DOHH2 (cell line): ENCODE measurements at regions not wholly inside any gene's neighbourhood (a gene's known extent, or its start where the extent isn't known, plus 50 kb on each side); places are given as distances from the start of the nearest gene placed in this dataset.

Experiments
- H3F3A ChIP-seq: fragments of 200-600 bp; sonication (generic), shearing (Covaris generic); 2 replicates; pipeline ENCODE4 v1.6.0; 2016; ENCODE audit warnings: antibody characterized with exemption, mild to moderate bottlenecking; ENCODE audit not compliant: control insufficient read depth, insufficient read depth
- H3K27ac ChIP-seq: fragments of 200-600 bp; sonication (generic); 2 replicates; pipeline ENCODE4 v1.5.1; 2014; ENCODE audit warnings: low read depth, mild to moderate bottlenecking, low read length, moderate library complexity
- H3K27me3 ChIP-seq: fragments of 200-600 bp; sonication (generic); 2 replicates; pipeline ENCODE4 v1.6.1; 2014; ENCODE audit warnings: mild to moderate bottlenecking, low read length, mixed read lengths; ENCODE audit not compliant: control insufficient read depth
- H3K36me3 ChIP-seq: fragments of 200-600 bp; sonication (generic); 2 replicates; pipeline ENCODE4 v1.6.1; 2014; ENCODE audit warnings: mild to moderate bottlenecking, low read length, moderate library complexity, mixed read lengths; ENCODE audit not compliant: control insufficient read depth
- H3K4me1 ChIP-seq: fragments of 200-600 bp; sonication (generic); 2 replicates; pipeline ENCODE4 v1.6.1; 2014; ENCODE audit warnings: mild to moderate bottlenecking, low read length, mixed read lengths; ENCODE audit not compliant: control insufficient read depth
- H3K4me2 ChIP-seq: fragments of 200-600 bp; sonication (generic); 2 replicates; pipeline ENCODE4 v1.6.0; 2014; ENCODE audit warnings: mild to moderate bottlenecking, low read length, moderate library complexity
- H3K4me3 ChIP-seq: fragments of 200-600 bp; sonication (generic); 2 replicates; pipeline ENCODE4 v1.5.1; 2014; ENCODE audit warnings: mild to moderate bottlenecking, low read length, mixed read lengths
- H3K79me2 ChIP-seq: fragments of 200-600 bp; sonication (generic); 2 replicates; pipeline ENCODE4 v1.6.1; 2014; ENCODE audit warnings: mild to moderate bottlenecking, low read length, mixed read lengths; ENCODE audit not compliant: control insufficient read depth
- H3K9me2 ChIP-seq: fragments of 200-600 bp; sonication (generic); replicated peaks from 2 replicates; pipeline ENCODE4 v1.6.1; 2014; ENCODE audit warnings: mild to moderate bottlenecking, low read length, mixed read lengths; ENCODE audit not compliant: control insufficient read depth
- H3K9me3 ChIP-seq: fragments of 200-600 bp; sonication (generic); 2 replicates; pipeline ENCODE4 v1.6.1; 2014; ENCODE audit warnings: antibody characterized with exemption, low read length, mixed read lengths; ENCODE audit not compliant: control insufficient read depth, insufficient read depth
- H4K20me1 ChIP-seq: fragments of 200-600 bp; sonication (generic); 2 replicates; pipeline ENCODE4 v1.6.0; 2014; ENCODE audit warnings: low read depth, mild to moderate bottlenecking, antibody characterized with exemption, low read length, moderate library complexity; ENCODE audit not compliant: control insufficient read depth, insufficient read depth
- EZH2phosphoT487 ChIP-seq: fragments of 200-600 bp; sonication (generic); IDR thresholded peaks from 2 replicates; pipeline ENCODE4 v1.6.1; 2017; ENCODE audit warnings: borderline replicate concordance, mild to moderate bottlenecking, antibody characterized with exemption, low read length, moderate library complexity, mixed read lengths
- TF ChIP-seq, protein P1 (sequence below): fragments of 200-600 bp; sonication (generic); IDR thresholded peaks from one replicate; pipeline ENCODE4 v1.5.1; 2014; ENCODE audit warnings: antibody characterized with exemption, mild to moderate bottlenecking, low read depth, low read length; ENCODE audit not compliant: poor library complexity, severe bottlenecking

GRCh38 chr4:131302108-131302507 is 1847.0 kb upstream of the PCDH10 start:
- no peaks in the 10 kb centered on the region for H3K4me1 ChIP-seq
- no peaks in the 10 kb centered on the region for H3K79me2 ChIP-seq
- no peak overlapping the region for H3K4me2 ChIP-seq
- H4K20me1 ChIP-seq = no peaks in the 10 kb centered on the region
- H3F3A ChIP-seq = no peaks in the 10 kb centered on the region
- H3K4me3 ChIP-seq = no peak overlapping the region
- no peak overlapping the region for H3K27ac ChIP-seq
- no peak for TF ChIP-seq EZH2phosphoT487
- TF ChIP-seq, protein P1, sequence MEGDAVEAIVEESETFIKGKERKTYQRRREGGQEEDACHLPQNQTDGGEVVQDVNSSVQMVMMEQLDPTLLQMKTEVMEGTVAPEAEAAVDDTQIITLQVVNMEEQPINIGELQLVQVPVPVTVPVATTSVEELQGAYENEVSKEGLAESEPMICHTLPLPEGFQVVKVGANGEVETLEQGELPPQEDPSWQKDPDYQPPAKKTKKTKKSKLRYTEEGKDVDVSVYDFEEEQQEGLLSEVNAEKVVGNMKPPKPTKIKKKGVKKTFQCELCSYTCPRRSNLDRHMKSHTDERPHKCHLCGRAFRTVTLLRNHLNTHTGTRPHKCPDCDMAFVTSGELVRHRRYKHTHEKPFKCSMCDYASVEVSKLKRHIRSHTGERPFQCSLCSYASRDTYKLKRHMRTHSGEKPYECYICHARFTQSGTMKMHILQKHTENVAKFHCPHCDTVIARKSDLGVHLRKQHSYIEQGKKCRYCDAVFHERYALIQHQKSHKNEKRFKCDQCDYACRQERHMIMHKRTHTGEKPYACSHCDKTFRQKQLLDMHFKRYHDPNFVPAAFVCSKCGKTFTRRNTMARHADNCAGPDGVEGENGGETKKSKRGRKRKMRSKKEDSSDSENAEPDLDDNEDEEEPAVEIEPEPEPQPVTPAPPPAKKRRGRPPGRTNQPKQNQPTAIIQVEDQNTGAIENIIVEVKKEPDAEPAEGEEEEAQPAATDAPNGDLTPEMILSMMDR = no peak
- no peaks in the 10 kb centered on the region; the same call in 1 of the 2 replicates for H3K9me3 ChIP-seq
- no peaks in the 10 kb centered on the region for H3K36me3 ChIP-seq
- no peaks in the 10 kb centered on the region for H3K9me2 ChIP-seq
- no peaks in the 10 kb centered on the region for H3K27me3 ChIP-seq

- no peak overlapping the region for H3K27ac ChIP-seq
- H3K79me2 ChIP-seq = no peaks in the 10 kb centered on the region
- no peak overlapping the region for H3K4me2 ChIP-seq
- H3K36me3 ChIP-seq = no peaks in the 10 kb centered on the region
- no peaks in the 10 kb centered on the region for H3K4me1 ChIP-seq
- H4K20me1 ChIP-seq = no peaks in the 10 kb centered on the region
- H3K9me3 ChIP-seq = no peaks in the 10 kb centered on the region; the same call in 1 of the 2 replicates
- H3K27me3 ChIP-seq = no peaks in the 10 kb centered on the region
- H3F3A ChIP-seq = no peaks in the 10 kb centered on the region
- no peak overlapping the region for H3K4me3 ChIP-seq
- TF ChIP-seq EZH2phosphoT487 = no peak
- TF ChIP-seq, protein P1 = no peak
- H3K9me2 ChIP-seq = no peaks in the 10 kb centered on the region
Observed at GRCh38 chr4:131304686-131305085, 1844.4 kb upstream of the PCDH10 start.

DNA sequence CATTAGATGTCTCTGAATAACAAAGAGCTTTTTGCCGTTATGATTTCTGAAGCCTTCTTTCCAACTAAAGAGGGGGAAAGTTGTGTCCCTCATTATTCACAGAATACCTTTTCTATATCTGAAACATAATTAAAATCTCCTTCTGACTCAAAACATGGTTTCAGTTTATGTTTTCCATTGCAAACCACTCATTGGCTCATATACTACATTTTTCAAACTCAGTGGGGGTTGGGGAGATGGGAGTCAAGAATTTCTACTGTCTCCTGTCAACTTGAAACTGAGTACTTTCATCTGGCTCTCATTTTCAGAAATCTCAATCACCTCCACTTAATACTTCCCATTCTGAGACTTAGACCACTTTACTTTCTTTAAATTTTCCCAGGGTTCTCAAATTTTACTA is 1839.5 kb upstream of the PCDH10 start:
- Histone ChIP-seq H3K27me3 (no peaks in the 10 kb centered on the region), H3F3A (no peaks in the 10 kb centered on the region), H3K27ac (no peak overlapping the region), H3K9me2 (no peaks in the 10 kb centered on the region), H3K9me3 (no peaks in the 10 kb centered on the region; the same call in 1 of the 2 replicates), H4K20me1 (no peaks in the 10 kb centered on the region), H3K36me3 (no peaks in the 10 kb centered on the region), H3K4me2 (no peak overlapping the region), H3K4me1 (no peaks in the 10 kb centered on the region), H3K4me3 (no peak overlapping the region), H3K79me2 (no peaks in the 10 kb centered on the region)
- no peak for TF ChIP-seq EZH2phosphoT487
- TF ChIP-seq, protein P1 = no peak
